Smooth muscle cell (in vitro differentiated cells): ENCODE measurements at regions not wholly inside any gene's neighbourhood (a gene's known extent, or its start where the extent isn't known, plus 50 kb on each side); places are given as distances from the start of the nearest gene placed in this dataset.
A peak's percentile ranks its signal among the peaks of the same experiment; 100 is the strongest.

Experiments used
- DNase-seq: peaks from one replicate; lab custom pipeline; 2025; ENCODE audit not compliant: unreplicated experiment; lab: John Stamatoyannopoulos, UW
- H2AFZ ChIP-seq: fragments of 200-600 bp; sonication (generic); 2 replicates; pipeline ENCODE4 v1.6.0; 2016; ENCODE audit warnings: antibody characterized with exemption, low read depth, mild to moderate bottlenecking
- H3F3A ChIP-seq: fragments of 200-600 bp; sonication (generic); 2 replicates; pipeline ENCODE4 v1.6.0; 2017; ENCODE audit warnings: antibody characterized with exemption, low read depth
- H3K27ac ChIP-seq: fragments of 200-600 bp; sonication (generic); 2 replicates; pipeline ENCODE4 v1.5.1; 2016; ENCODE audit warnings: low read depth, mild to moderate bottlenecking
- H3K27me3 ChIP-seq: fragments of 200-600 bp; sonication (generic); 2 replicates; pipeline ENCODE4 v1.6.1; 2016; ENCODE audit warnings: low read depth, mild to moderate bottlenecking
- H3K36me3 ChIP-seq: fragments of 200-600 bp; sonication (generic); 2 replicates; pipeline ENCODE4 v1.5.1; 2016; ENCODE audit warnings: low read depth
- H3K4me1 ChIP-seq: fragments of 200-600 bp; sonication (generic); 2 replicates; pipeline ENCODE4 v1.5.1; 2016; ENCODE audit warnings: low read depth
- H3K4me2 ChIP-seq: fragments of 200-600 bp; sonication (generic); 2 replicates; pipeline ENCODE4 v1.6.0; 2016; ENCODE audit warnings: mild to moderate bottlenecking
- H3K4me3 ChIP-seq: fragments of 200-600 bp; sonication (generic); 2 replicates; pipeline ENCODE4 v1.5.1; 2016; ENCODE audit warnings: mild to moderate bottlenecking
- H3K79me2 ChIP-seq: fragments of 200-600 bp; sonication (generic); 2 replicates; pipeline ENCODE4 v1.6.0; 2016; ENCODE audit warnings: low read depth, mild to moderate bottlenecking
- H3K9ac ChIP-seq: fragments of 200-600 bp; sonication (generic); 2 replicates; pipeline ENCODE4 v1.6.0; 2016; ENCODE audit warnings: low read depth
- H3K9me3 ChIP-seq: fragments of 200-600 bp; sonication (generic); replicated peaks from 2 replicates; pipeline ENCODE4 v1.5.1; 2016; ENCODE audit warnings: low read depth
- H4K20me1 ChIP-seq: fragments of 200-600 bp; sonication (generic); 2 replicates; pipeline ENCODE4 v1.6.0; 2016; ENCODE audit warnings: low read depth
- CTCF ChIP-seq: fragments of 200-600 bp; sonication (generic); IDR thresholded peaks from 2 replicates; pipeline ENCODE4 v1.5.1; 2017; ENCODE audit warnings: borderline replicate concordance, mild to moderate bottlenecking, antibody characterized with exemption; ENCODE audit not compliant: insufficient read depth, poor library complexity, severe bottlenecking
- WGBS: methylation state at CpG from one replicate; pipeline ENCODE4 v1.1.7; 2016; ENCODE audit warnings: low lambda C conversion rate; 5-methylcytosine and 5-hydroxymethylcytosine counted together

GRCh38 chr3:30549600-30549999, 56.8 kb upstream of the TGFBR2 start:
- H3K9me3 ChIP-seq, result no peaks in the 10 kb centered on the region
- no peak overlapping the region for H2AFZ ChIP-seq
- H3K4me1 ChIP-seq, result peaks cover 18% of the 10 kb centered on the region
- no peak overlapping the region for H3K4me3 ChIP-seq
- H3K36me3 ChIP-seq, result no peaks in the 10 kb centered on the region
- 44% methylated on average over 4 of the region's 4 CpGs for WGBS
- H3K9ac ChIP-seq, result no peak overlapping the region
- peaks cover 10% of the 10 kb centered on the region for H3F3A ChIP-seq
- H3K79me2 ChIP-seq, result no peaks in the 10 kb centered on the region
- H4K20me1 ChIP-seq, result no peaks in the 10 kb centered on the region
- no peak overlapping the region for H3K4me2 ChIP-seq
- no peaks in the 10 kb centered on the region for H3K27me3 ChIP-seq
- DNase-seq, result no peak
- H3K27ac ChIP-seq, result no peak overlapping the region
- no peak for TF ChIP-seq CTCF

DNA sequence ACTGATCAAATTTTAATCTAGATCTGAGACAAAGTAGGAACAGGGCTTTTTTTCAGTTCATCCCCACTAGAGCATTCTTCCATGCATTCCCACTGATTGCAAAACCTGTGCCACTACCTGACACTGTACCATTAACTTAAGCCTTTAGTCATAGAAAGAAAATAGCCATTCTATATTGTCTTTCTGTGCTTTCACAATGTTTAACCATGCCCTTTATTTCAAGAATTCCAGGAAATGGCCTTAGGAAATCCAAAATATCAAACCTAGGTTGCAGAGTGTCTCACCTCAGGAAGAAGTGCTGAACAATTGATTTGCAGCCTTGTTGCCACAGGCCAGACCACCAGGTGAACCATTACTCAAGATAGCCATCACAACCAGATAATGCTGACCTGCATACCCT, 56.2 kb upstream of the TGFBR2 start:
- H2AFZ ChIP-seq, result no peak overlapping the region
- H3K27ac ChIP-seq, result no peak overlapping the region
- no peaks in the 10 kb centered on the region for H3K36me3 ChIP-seq
- peaks cover 18% of the 10 kb centered on the region for H3K4me1 ChIP-seq
- H3K79me2 ChIP-seq, result no peaks in the 10 kb centered on the region
- H3K4me2 ChIP-seq, result no peak overlapping the region
- H3F3A ChIP-seq, result peaks cover 10% of the 10 kb centered on the region
- H3K9me3 ChIP-seq, result no peaks in the 10 kb centered on the region
- no peaks in the 10 kb centered on the region for H4K20me1 ChIP-seq
- H3K9ac ChIP-seq, result no peak overlapping the region
- TF ChIP-seq CTCF, result no peak
- DNase-seq, result no peak
- no peaks in the 10 kb centered on the region for H3K27me3 ChIP-seq
- H3K4me3 ChIP-seq, result no peak overlapping the region

DNA sequence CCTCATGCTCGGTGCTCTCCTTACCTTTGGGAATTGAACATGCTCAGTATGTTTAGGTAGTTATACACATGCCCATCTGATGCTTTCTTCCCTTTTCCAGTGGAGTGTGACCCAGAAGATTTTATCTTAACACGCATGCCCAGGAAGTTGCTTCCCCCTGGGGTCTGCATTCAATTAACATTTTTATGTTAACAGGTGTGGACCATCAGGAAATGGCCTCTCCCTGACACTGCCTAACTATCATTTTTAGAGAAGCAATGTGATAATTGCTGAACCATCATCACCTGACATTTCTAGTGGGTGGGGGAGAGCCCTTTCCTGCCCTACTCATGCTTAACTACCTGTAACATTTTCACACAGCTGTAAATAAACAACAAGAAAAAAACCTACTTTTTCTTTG, 55.1 kb upstream of the TGFBR2 start:
- Histone ChIP-seq H3K79me2 (no peaks in the 10 kb centered on the region), H4K20me1 (no peaks in the 10 kb centered on the region), H3K27ac (no peak overlapping the region), H3K4me3 (no peak overlapping the region), H3K4me2 (no peak overlapping the region), H3K9me3 (no peaks in the 10 kb centered on the region), H2AFZ (no peak overlapping the region), H3F3A (peaks cover 10% of the 10 kb centered on the region), H3K4me1 (peaks cover 18% of the 10 kb centered on the region), H3K9ac (no peak overlapping the region), H3K36me3 (no peaks in the 10 kb centered on the region), H3K27me3 (no peaks in the 10 kb centered on the region)
- WGBS, result 58% methylated on average over 2 of the region's 2 CpGs
- DNase-seq, result no peak
- TF ChIP-seq CTCF, result no peak

- DNase-seq, result no peak
- Histone ChIP-seq H3K9ac (no peak overlapping the region), H3K27ac (peak overlapping the region; percentile 83), H4K20me1 (no peaks in the 10 kb centered on the region), H3K4me3 (no peak overlapping the region), H3K4me1 (peaks cover 18% of the 10 kb centered on the region), H3K27me3 (no peaks in the 10 kb centered on the region), H3F3A (peaks cover 10% of the 10 kb centered on the region), H2AFZ (peak overlapping the region; percentile 59), H3K79me2 (no peaks in the 10 kb centered on the region), H3K9me3 (no peaks in the 10 kb centered on the region), H3K36me3 (no peaks in the 10 kb centered on the region), H3K4me2 (no peak overlapping the region)
- TF ChIP-seq CTCF, result no peak
- 55% methylated on average over 1 of the region's 1 CpG for WGBS
These were observed 54.5 kb upstream of the TGFBR2 start for GRCh38 chr3:30551927-30552326.
